Neural progenitor cell (in vitro differentiated cells): ENCODE measurements at regions not wholly inside any gene's neighbourhood (a gene's known extent, or its start where the extent isn't known, plus 50 kb on each side); places are given as distances from the start of the nearest gene placed in this dataset.

Source experiments
- DNase-seq: peaks from one replicate; pipeline ENCODE4 v3.0.0-alpha.2; 2016; ENCODE audit warnings: low spot score
- H2AFZ ChIP-seq: fragments of 200-600 bp; sonication (generic); replicated peaks from 2 replicates; pipeline ENCODE4 v1.6.1; 2016; ENCODE audit warnings: antibody characterized with exemption
- H3F3A ChIP-seq: fragments of 200-600 bp; sonication (generic); 2 replicates; pipeline ENCODE4 v1.6.1; 2016; ENCODE audit warnings: antibody characterized with exemption, low read depth
- H3K27ac ChIP-seq: fragments of 200-600 bp; sonication (generic); 2 replicates; pipeline ENCODE4 v1.5.1; 2016; ENCODE audit warnings: mild to moderate bottlenecking
- H3K27me3 ChIP-seq: fragments of 200-600 bp; sonication (generic); 2 replicates; pipeline ENCODE4 v1.6.1; 2016; ENCODE audit warnings: mild to moderate bottlenecking, moderate library complexity
- H3K36me3 ChIP-seq: fragments of 200-600 bp; sonication (generic); 2 replicates; pipeline ENCODE4 v1.5.1; 2016
- H3K4me1 ChIP-seq: fragments of 200-600 bp; sonication (generic); 2 replicates; pipeline ENCODE4 v1.6.1; 2016; ENCODE audit warnings: mixed run types
- H3K4me2 ChIP-seq: fragments of 200-600 bp; sonication (generic); 2 replicates; pipeline ENCODE4 v1.6.1; 2016
- H3K4me3 ChIP-seq: fragments of 200-600 bp; sonication (generic); 2 replicates; pipeline ENCODE4 v1.5.1; 2016
- H3K79me2 ChIP-seq: fragments of 200-600 bp; sonication (generic); 2 replicates; pipeline ENCODE4 v1.6.1; 2016; ENCODE audit warnings: low read depth
- H3K9ac ChIP-seq: fragments of 200-600 bp; sonication (generic); 2 replicates; pipeline ENCODE4 v1.6.1; 2016
- H3K9me3 ChIP-seq: fragments of 200-600 bp; sonication (generic); 2 replicates; pipeline ENCODE4 v1.5.1; 2016; ENCODE audit warnings: low read depth
- H4K20me1 ChIP-seq: fragments of 200-600 bp; sonication (generic); 2 replicates; pipeline ENCODE4 v1.6.1; 2016; ENCODE audit warnings: low read depth
- H3K27ac Mint-ChIP-seq: 3 replicates; pipeline ENCODE4 v1.8.0; 2021; ENCODE audit warnings: mixed read lengths
- H3K27me3 Mint-ChIP-seq: 2 replicates; pipeline ENCODE4 v1.8.0; 2022; ENCODE audit warnings: low read depth, mild to moderate bottlenecking, inconsistent platforms, moderate library complexity, mixed read lengths; ENCODE audit not compliant: insufficient read depth
- H3K36me3 Mint-ChIP-seq: 3 replicates; pipeline ENCODE4 v1.8.0; 2021; ENCODE audit warnings: mixed read lengths
- H3K4me1 Mint-ChIP-seq: 3 replicates; pipeline ENCODE4 v1.8.0; 2021; ENCODE audit warnings: mixed read lengths
- H3K4me3 Mint-ChIP-seq: 3 replicates; pipeline ENCODE4 v1.8.0; 2021; ENCODE audit warnings: mild to moderate bottlenecking, moderate library complexity, mixed read lengths
- H3K9me3 Mint-ChIP-seq: 3 replicates; pipeline ENCODE4 v1.8.0; 2020; ENCODE audit warnings: mixed read lengths
- CTCF ChIP-seq: fragments of 200-600 bp; sonication (generic); IDR thresholded peaks from 2 replicates; pipeline ENCODE4 v1.5.1; 2017; ENCODE audit warnings: antibody characterized with exemption, mild to moderate bottlenecking
- EZH2 ChIP-seq: fragments of 200-600 bp; sonication (generic); IDR thresholded peaks from 2 replicates; pipeline ENCODE4 v1.6.1; 2017; ENCODE audit warnings: antibody characterized with exemption, mild to moderate bottlenecking, moderate library complexity
- EZH2phosphoT487 ChIP-seq: fragments of 200-600 bp; sonication (generic); IDR thresholded peaks from 2 replicates; pipeline ENCODE4 v1.6.1; 2017; ENCODE audit warnings: antibody characterized with exemption

- no peaks in the 10 kb centered on the region for H3K9me3 ChIP-seq
- H4K20me1 ChIP-seq = no peaks in the 10 kb centered on the region
- H3K4me3 ChIP-seq = no peak overlapping the region
- H3K27me3 ChIP-seq = no peaks in the 10 kb centered on the region
- H3K9ac ChIP-seq = no peak overlapping the region
- H3K27ac Mint-ChIP-seq = no peak overlapping the region
- H3K79me2 ChIP-seq = no peaks in the 10 kb centered on the region
- no peaks in the 10 kb centered on the region for H3F3A ChIP-seq
- H3K9me3 Mint-ChIP-seq = no peaks in the 10 kb centered on the region
- no peak overlapping the region for H3K27ac ChIP-seq
- peaks cover 4% of the 10 kb centered on the region for H3K27me3 Mint-ChIP-seq
- no peaks in the 10 kb centered on the region for H3K36me3 Mint-ChIP-seq
- no peak overlapping the region for H3K4me3 Mint-ChIP-seq
- no peaks in the 10 kb centered on the region for H3K4me1 ChIP-seq
- H3K36me3 ChIP-seq = no peaks in the 10 kb centered on the region
- TF ChIP-seq EZH2phosphoT487 (no peak), CTCF (no peak), EZH2 (no peak)
- no peak overlapping the region for H2AFZ ChIP-seq
- no peak for DNase-seq
- H3K4me2 ChIP-seq = no peak overlapping the region
- H3K4me1 Mint-ChIP-seq = no peaks in the 10 kb centered on the region
Measured at GRCh38 chr10:43867667-43868565, 219.2 kb upstream of the ZNF32 start.

GRCh38 chr10:43867113-43867512 is 218.4 kb upstream of the ZNF32 start:
- TF ChIP-seq EZH2 (no peak), EZH2phosphoT487 (no peak), CTCF (no peak)
- Histone ChIP-seq H3K4me2 (no peak overlapping the region), H3K27ac (no peak overlapping the region), H3K36me3 (no peaks in the 10 kb centered on the region), H3F3A (no peaks in the 10 kb centered on the region), H3K9ac (no peak overlapping the region), H4K20me1 (no peaks in the 10 kb centered on the region), H3K4me1 (no peaks in the 10 kb centered on the region), H3K9me3 (no peaks in the 10 kb centered on the region), H2AFZ (no peak overlapping the region), H3K4me3 (no peak overlapping the region), H3K27me3 (no peaks in the 10 kb centered on the region), H3K79me2 (no peaks in the 10 kb centered on the region)
- Mint-ChIP-seq H3K4me1 (no peaks in the 10 kb centered on the region), H3K27me3 (peaks cover 4% of the 10 kb centered on the region), H3K9me3 (no peaks in the 10 kb centered on the region), H3K4me3 (no peak overlapping the region), H3K36me3 (no peaks in the 10 kb centered on the region), H3K27ac (no peak overlapping the region)
- DNase-seq = no peak

GRCh38 chr10:43866712-43867111 is 218.0 kb upstream of the ZNF32 start:
- Histone ChIP-seq H3K4me2 (no peak overlapping the region), H3K9me3 (no peaks in the 10 kb centered on the region), H3K27ac (no peak overlapping the region), H3K4me3 (no peak overlapping the region), H2AFZ (no peak overlapping the region), H3K9ac (no peak overlapping the region), H3F3A (no peaks in the 10 kb centered on the region), H3K36me3 (no peaks in the 10 kb centered on the region), H4K20me1 (no peaks in the 10 kb centered on the region), H3K79me2 (no peaks in the 10 kb centered on the region), H3K4me1 (no peaks in the 10 kb centered on the region), H3K27me3 (no peaks in the 10 kb centered on the region)
- TF ChIP-seq EZH2 = no peak
- TF ChIP-seq CTCF = no peak
- no peak for TF ChIP-seq EZH2phosphoT487
- Mint-ChIP-seq H3K27ac (no peak overlapping the region), H3K4me1 (no peaks in the 10 kb centered on the region), H3K36me3 (no peaks in the 10 kb centered on the region), H3K9me3 (no peaks in the 10 kb centered on the region), H3K4me3 (no peak overlapping the region), H3K27me3 (peaks cover 4% of the 10 kb centered on the region)
- no peak for DNase-seq
